VCaP (cell line): ENCODE measurements at regions not wholly inside any gene's neighbourhood (a gene's known extent, or its start where the extent isn't known, plus 50 kb on each side); places are given as distances from the start of the nearest gene placed in this dataset.

Experiments used
- H3K27ac ChIP-seq: fragments of 450-650 bp; 2 replicates; pipeline ENCODE4 v1.5.1; 2017
- CTCF ChIP-seq: fragments of 450-650 bp; conservative IDR thresholded peaks from 2 replicates; pipeline ENCODE4 v1.5.1; 2017; ENCODE audit warnings: mild to moderate bottlenecking, moderate library complexity

GRCh38 chr20:54343099-54343498 lies 132.3 kb upstream of the DOK5 start:
- H3K27ac ChIP-seq = no peak overlapping the region
- no peak for TF ChIP-seq CTCF

- no peak for TF ChIP-seq CTCF
Observed at GRCh38 chr20:54343634-54344033, 131.8 kb upstream of the DOK5 start.

DNA sequence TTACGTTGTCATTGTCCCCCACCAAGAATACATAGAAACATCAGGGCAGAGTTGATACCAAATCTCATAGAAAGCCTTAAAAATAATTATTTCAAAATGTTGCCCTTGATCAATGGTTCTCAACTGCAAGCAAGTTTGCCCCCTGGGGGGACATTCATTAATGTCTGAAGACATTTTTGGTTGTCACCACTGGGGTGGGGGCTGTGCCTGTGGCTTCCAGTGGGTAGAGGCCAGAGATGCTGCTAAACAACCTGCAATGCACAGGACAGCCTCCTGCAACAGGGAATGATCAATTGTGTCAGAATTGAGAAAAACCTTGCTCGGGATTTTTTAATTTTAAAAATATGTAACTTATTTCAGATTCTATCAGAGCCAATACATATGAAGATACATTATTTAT lies 130.6 kb upstream of the DOK5 start:
- TF ChIP-seq CTCF = no peak
- H3K27ac ChIP-seq = no peak overlapping the region

More at GRCh38 chr20:54343634-54344033, 131.8 kb upstream of the DOK5 start:
- no peak overlapping the region for H3K27ac ChIP-seq

DNA sequence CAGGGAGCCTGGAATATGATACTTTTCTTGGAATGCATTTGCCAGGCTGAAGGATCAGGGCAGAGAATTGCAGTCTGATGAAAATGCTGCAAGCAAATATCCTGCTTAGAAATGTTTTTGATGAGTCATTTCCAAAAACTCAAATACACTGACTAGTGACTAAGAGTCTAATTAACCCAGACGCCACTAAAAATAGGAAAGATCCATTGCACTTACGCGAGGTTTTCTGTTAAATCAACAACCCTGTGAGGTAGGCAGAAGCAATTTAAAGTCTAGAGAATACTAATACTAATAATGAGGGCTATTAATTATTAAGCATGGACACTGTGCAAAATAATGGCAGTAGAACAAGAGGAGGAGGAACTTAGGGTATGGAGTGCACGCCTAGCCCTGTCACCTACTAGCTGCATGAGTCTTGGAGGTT lies 130.1 kb upstream of the DOK5 start:
- no peak overlapping the region for H3K27ac ChIP-seq
- no peak for TF ChIP-seq CTCF

DNA sequence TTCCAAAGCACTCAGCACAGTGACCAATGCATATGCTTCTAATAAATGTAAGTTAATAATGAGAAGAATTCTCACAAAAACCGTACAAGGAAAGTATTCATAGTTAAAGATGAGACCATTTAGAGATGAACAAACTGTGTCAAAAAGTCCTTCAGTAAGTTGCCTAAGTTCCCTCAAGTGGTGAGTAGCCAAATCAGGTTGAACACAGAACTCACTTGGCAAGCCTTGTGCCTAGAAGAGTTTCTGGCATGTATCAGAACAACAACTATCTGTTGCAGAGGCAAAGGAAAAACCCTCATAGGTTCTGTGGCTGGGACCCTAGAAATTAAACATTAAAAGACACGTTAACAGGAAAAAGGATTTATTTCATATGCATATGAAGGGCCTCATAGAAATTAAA lies 129.6 kb upstream of the DOK5 start:
- no peak overlapping the region for H3K27ac ChIP-seq
- TF ChIP-seq CTCF = no peak

- no peak overlapping the region for H3K27ac ChIP-seq
- TF ChIP-seq CTCF = no peak
Observed at GRCh38 chr20:54346276-54346675, 129.1 kb upstream of the DOK5 start.

- TF ChIP-seq CTCF = no peak
- no peak overlapping the region for H3K27ac ChIP-seq
Observed at GRCh38 chr20:54347166-54347833, 128.1 kb upstream of the DOK5 start.
